Posterior cingulate gyrus (tissue), 11 donors: ENCODE measurements at regions not wholly inside any gene's neighbourhood (a gene's known extent, or its start where the extent isn't known, plus 50 kb on each side); places are given as distances from the start of the nearest gene placed in this dataset.

Experiments used
- DNase-seq, 10 donors: peaks; one replicate each; pipeline versions ENCODE4 v3.0.0 to v3.0.0-alpha.2; 2020 to 2021; ENCODE audit warnings: mixed read lengths in 3 of 10
- intact Hi-C: fragments of 100-400 bp; cut with DNase I; formaldehyde crosslinking; loops from one replicate; pipeline ENCODE4 v1.15.1; 2023

GRCh38 chr12:87846045-87846444, 183.2 kb downstream of the C12orf50 start:
- DNase-seq: no peak
- intact Hi-C loops: no loop called here

- DNase-seq: no peak
- intact Hi-C loops: no loop called here
Measured at GRCh38 chr12:87841935-87842334, 187.3 kb downstream of the C12orf50 start.

- intact Hi-C loops: no loop called here
- DNase-seq: no peak
Measured at GRCh38 chr12:87836190-87836589, 193.0 kb downstream of the C12orf50 start.

GRCh38 chr12:87828382-87828973, 200.7 kb downstream of the C12orf50 start:
- intact Hi-C loops: no loop called here

GRCh38 chr12:87827638-87828264, 201.4 kb downstream of the C12orf50 start:
- intact Hi-C loops: no loop called here
- DNase-seq: no peak

More at GRCh38 chr12:87828382-87828973, 200.7 kb downstream of the C12orf50 start:
- DNase-seq: no peak

GRCh38 chr12:87822923-87823322, 206.3 kb downstream of the C12orf50 start:
- no peak for DNase-seq
- intact Hi-C loops: no loop called here

- intact Hi-C loops: no loop called here
- no peak for DNase-seq
Measured at GRCh38 chr12:87820524-87821202, 208.5 kb downstream of the C12orf50 start.

GRCh38 chr12:87818441-87818840, 210.8 kb downstream of the C12orf50 start:
- intact Hi-C loops: no loop called here
- DNase-seq: no peak

- no peak for DNase-seq
Measured at GRCh38 chr12:87815771-87816585, 213.2 kb downstream of the C12orf50 start.

GRCh38 chr12:87814625-87815024, 214.6 kb downstream of the C12orf50 start:
- intact Hi-C loops: no loop called here
- no peak for DNase-seq

More at GRCh38 chr12:87815771-87816585, 213.2 kb downstream of the C12orf50 start:
- intact Hi-C loops: no loop called here

GRCh38 chr12:87813476-87814234, 215.5 kb downstream of the C12orf50 start:
- DNase-seq: no peak
- intact Hi-C loops: no loop called here

GRCh38 chr12:87812681-87813080, 216.5 kb downstream of the C12orf50 start:
- DNase-seq: no peak
- intact Hi-C loops: no loop called here

GRCh38 chr12:87812030-87812429, 217.2 kb downstream of the C12orf50 start:
- DNase-seq: no peak
- intact Hi-C loops: no loop called here

GRCh38 chr12:87809916-87810315, 219.3 kb downstream of the C12orf50 start:
- no peak for DNase-seq
- intact Hi-C loops: no loop called here

GRCh38 chr12:87807086-87807485, 222.1 kb downstream of the C12orf50 start:
- intact Hi-C loops: no loop called here
- no peak for DNase-seq

GRCh38 chr12:87806310-87806709, 222.9 kb downstream of the C12orf50 start:
- intact Hi-C loops: no loop called here
- no peak for DNase-seq

- intact Hi-C loops: no loop called here
- DNase-seq: no peak
Measured at GRCh38 chr12:87804386-87804785, 224.8 kb downstream of the C12orf50 start.

- intact Hi-C loops: no loop called here
- no peak for DNase-seq
Measured at GRCh38 chr12:87802721-87803011, 226.5 kb downstream of the C12orf50 start.

GRCh38 chr12:87801860-87802720, 227.1 kb downstream of the C12orf50 start:
- DNase-seq: no peak
- intact Hi-C loops: no loop called here
